NCI-H524 treated with DMSO at 0.1 percent for 48 hours (cell line): ENCODE measurements at regions not wholly inside any gene's neighbourhood (a gene's known extent, or its start where the extent isn't known, plus 50 kb on each side); places are given as distances from the start of the nearest gene placed in this dataset.

Experiments
- DNase-seq: peaks from one replicate; lab custom pipeline; 2025; lab: John Stamatoyannopoulos, UW

GRCh38 chr9:118578467-118578866, 790.8 kb downstream of the BRINP1 start:
- DNase-seq = no peak

DNA sequence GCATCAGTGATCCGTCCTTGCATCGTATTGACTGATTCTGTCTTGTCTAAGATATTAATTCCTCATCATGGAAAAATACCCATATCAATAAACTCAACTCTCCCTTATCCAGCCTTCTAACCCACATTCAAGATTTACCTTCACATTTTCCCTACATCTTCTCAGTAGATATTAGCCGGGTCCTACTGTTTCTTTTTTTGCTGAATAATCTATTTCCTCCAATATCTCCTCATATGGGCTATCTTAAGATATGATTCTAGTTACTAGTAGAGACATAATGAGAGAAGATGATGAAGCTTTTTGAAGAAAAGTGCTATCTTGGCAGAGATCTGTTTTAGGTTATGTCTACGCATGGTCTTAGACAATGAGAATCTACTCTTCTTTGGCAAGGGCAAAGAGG, 785.8 kb downstream of the BRINP1 start:
- no peak for DNase-seq

GRCh38 chr9:118586978-118587377, 782.3 kb downstream of the BRINP1 start:
- DNase-seq = no peak

DNA sequence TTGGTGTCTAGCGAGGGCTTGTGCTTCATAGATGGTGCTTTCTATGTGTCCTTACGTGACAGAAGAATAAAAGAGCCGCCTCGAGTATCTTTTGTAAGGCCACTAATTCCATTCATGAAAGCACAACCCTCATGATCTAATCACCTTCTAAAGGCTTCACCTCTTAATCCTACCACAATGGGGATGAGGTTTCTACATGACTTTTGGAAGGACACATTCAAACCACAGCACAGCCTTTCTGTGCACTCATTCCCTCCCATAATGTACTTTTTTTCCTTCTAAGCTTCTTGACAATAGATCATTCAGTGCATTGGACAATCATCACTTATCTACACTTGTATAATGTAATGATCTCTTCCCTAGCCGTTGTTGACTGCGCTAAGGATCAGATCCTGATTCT, 774.8 kb downstream of the BRINP1 start:
- DNase-seq = no peak

- DNase-seq = no peak
Measured at GRCh38 chr9:118595719-118596305, 773.4 kb downstream of the BRINP1 start.

- no peak for DNase-seq
Measured at GRCh38 chr9:118596374-118597015, 772.7 kb downstream of the BRINP1 start.

- DNase-seq = no peak
Measured at GRCh38 chr9:118606668-118607067, 762.6 kb downstream of the BRINP1 start.

- DNase-seq = no peak
Measured at GRCh38 chr9:118609355-118610044, 759.7 kb downstream of the BRINP1 start.

GRCh38 chr9:118612201-118612600, 757.0 kb downstream of the BRINP1 start:
- no peak for DNase-seq

- no peak for DNase-seq
Measured at GRCh38 chr9:118613996-118614395, 755.2 kb downstream of the BRINP1 start.

GRCh38 chr9:118618084-118618483, 751.2 kb downstream of the BRINP1 start:
- DNase-seq = no peak

DNA sequence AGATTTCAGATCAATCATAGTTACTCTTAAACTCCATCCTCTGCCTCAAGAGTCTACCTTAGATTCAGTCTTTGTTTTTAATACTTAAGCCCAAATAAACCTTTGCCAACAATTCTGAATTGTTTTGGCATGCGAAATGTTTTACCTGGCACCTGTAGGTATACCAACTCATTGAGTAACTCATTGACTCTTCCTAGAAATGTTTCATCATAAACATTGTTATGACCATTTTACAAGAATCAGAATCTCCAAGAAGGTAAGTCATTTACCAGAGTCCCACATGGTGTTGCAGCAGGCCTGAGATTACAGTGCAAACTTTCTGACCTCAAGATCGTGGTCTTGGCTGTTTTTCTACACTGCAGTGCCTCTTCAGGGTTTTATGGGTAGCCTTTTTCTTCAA, 750.4 kb downstream of the BRINP1 start:
- no peak for DNase-seq

DNA sequence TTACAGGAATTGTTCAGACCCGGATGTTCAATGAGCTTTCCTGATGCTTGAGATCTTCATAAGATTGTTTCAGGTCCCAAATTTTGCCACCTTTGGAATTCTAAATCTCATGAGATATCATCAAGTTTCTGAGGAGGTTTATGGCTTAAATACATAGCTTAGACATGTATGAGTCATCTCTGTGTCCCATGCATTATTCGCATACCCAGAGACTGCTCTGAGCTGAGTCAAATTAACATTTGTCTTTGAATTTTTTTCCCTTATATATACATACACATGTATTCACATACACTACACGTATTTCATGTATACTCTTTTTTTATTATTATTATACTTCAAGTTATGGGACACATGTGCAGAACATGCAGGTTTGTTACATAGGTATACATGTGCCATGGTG, 744.6 kb downstream of the BRINP1 start:
- no peak for DNase-seq

DNA sequence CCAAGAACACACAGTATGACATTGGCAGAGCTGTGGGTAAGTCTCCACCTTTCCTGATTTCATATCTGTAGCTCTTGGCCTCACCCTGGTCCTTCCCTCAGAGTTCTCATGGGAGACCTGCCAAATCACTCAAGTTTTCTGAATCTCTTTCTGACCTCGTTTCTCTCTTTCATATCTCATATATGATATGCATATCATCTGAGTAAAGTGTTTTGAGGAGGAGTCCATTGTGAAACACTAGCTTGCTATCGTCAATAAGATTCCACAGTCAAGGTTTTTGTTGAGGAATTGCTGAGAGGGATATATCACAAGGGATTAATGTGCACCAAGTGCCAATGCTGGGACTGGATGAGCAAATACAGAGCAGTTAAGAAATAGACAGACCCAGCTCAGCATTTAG, 739.2 kb downstream of the BRINP1 start:
- DNase-seq = no peak

- DNase-seq = no peak
Measured at GRCh38 chr9:118630931-118631595, 738.2 kb downstream of the BRINP1 start.

- no peak for DNase-seq
Measured at GRCh38 chr9:118631956-118632355, 737.3 kb downstream of the BRINP1 start.

DNA sequence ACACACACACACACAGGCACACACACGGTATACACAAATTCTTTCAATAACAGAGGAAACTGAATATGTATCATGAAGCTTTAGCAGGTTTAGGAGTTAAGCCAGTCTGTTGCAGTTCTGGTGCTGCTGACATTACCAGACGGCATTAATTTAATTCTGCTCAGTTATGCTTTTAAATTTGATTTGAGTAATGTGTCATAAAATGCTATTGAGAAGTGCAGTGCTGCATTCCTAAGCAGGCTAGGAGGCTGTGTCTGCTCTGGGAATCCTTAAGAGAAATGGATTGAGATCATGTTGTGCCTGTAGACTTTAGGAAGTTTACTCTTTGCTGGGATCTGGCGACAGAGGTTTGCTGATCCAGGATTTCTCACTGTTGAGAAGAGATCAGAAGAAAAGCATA, 733.8 kb downstream of the BRINP1 start:
- no peak for DNase-seq

DNA sequence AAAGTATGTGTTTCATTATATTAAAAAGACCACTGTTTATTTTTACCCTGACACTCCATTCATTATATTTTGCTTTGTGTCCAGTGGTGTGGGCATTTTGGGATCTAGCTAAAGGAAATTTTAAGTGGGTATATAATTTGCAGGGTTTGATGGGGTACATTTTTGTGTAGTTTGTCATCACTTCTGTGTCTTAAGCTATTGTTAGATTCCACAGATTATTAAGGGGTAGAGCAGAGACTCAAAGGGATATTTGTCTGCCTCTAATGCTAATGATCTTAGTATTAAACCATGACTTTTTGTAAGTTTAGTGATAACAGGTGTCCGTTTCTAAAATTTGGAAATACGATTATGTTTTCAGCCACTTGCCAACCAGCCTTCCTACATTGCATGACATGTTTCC, 731.6 kb downstream of the BRINP1 start:
- no peak for DNase-seq

DNA sequence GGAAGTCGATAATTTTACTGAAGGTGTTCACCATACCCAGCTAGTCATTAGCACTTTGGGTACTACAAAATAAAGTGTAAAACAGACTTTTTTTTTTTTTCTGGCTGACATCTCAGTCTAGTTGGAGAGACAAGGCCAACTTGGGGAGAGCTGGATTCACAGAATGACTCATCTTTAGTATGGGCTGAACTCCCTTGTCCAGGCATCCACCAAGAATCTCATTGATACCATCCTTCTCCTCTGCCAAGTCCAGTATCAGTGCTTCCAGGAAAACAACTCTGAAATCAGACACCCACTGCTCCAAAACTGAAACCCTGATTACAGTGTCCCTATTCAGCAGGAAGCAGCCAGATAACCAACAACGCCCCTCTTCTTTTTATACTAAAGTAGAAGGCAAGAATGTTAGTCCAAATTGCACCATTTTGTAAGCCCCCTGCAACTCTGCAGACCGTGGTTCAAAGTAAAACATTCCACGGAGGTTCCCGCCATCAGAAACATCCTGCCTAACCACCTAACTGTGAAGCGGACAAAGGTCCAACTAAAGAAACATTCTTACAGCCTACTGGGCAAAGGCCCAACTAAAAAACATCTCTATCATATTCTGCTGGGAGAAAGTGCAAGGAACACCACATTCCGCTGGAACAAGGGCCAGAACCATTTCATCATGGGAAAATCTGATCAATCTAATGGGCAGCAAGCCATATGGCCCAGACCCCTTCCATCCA, 728.2 kb downstream of the BRINP1 start:
- DNase-seq = no peak

DNA sequence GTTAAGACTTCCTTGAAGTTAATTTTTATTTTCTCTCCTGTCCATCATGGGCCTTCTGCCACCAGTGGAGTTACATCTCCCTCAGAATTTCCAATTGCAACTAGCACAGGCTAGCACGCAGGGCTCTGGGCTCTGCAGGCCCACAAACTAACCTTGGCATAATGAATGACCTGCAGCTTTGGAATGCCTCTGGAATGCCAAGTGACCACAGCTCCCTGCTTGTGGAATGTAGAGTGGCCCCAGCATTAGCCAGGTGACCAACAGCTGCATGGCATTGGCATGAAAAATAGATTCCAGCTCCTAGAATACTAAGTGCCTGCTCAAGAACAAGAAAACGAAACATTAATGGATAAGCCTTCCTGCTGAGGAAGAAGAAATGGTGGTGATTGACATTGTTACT, 726.1 kb downstream of the BRINP1 start:
- no peak for DNase-seq

DNA sequence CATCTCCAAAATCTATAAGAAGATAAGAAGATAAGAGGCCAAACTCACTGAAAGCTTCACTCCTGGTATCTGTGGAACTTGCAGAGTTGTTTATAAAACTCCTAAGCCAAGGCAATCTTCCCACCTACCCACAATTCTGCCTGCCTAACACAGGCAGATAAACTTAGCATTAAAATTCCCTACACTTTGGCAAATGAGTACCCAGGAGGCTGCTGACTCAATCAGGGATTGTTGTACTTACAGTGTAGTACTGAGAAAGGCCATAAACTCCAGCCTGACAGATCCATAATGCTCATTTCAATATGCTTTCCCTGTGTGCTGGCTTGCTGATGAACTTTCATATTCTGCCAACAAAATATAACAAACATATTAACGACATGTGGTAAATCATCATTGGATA, 725.2 kb downstream of the BRINP1 start:
- no peak for DNase-seq

DNA sequence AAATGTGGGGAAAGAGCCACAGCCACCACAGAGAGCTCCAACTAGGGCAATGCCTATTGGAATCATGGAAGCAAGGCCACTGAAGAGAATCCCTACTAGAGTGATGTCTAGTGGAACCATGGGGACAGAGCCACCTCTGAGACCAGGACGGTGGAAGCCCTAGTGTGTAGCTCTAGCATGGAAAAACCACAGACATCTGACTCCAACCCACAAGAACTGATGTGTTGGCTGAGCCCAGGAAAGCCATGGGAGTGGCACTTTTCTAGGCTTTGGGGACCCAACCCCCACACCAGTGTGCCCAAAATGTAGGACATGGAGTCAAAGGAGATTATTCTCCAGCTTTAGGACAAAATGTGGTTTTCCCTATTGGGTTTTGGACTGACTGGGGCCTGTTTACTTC, 721.9 kb downstream of the BRINP1 start:
- DNase-seq = no peak
